DMS 273 treated with DMSO at 0.1 percent for 48 hours (cell line): ENCODE measurements at regions not wholly inside any gene's neighbourhood (a gene's known extent, or its start where the extent isn't known, plus 50 kb on each side); places are given as distances from the start of the nearest gene placed in this dataset.

ENCODE experiments used
- DNase-seq: peaks from one replicate; lab custom pipeline; 2025; lab: John Stamatoyannopoulos, UW

DNA sequence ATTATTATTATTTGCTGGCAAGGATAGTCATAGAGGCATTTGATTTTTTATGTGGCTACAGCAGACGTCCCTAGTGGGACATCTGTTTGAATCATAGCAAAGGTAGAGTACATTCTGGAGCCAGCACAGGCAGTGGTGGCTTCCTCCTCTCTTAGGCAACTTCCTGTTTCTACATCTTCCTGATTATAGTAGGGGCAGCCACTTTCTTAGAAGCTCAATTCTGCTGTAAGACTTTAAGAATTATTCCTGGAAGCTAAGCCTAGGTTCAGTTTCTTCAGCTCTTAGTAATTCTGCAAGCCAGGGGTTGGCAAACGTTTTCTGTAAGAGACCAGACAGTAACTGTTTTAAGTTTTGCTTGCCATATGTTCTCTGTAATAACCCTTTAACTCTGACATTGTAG lies 129.3 kb upstream of the TENM4 start:
- DNase-seq = no peak

DNA sequence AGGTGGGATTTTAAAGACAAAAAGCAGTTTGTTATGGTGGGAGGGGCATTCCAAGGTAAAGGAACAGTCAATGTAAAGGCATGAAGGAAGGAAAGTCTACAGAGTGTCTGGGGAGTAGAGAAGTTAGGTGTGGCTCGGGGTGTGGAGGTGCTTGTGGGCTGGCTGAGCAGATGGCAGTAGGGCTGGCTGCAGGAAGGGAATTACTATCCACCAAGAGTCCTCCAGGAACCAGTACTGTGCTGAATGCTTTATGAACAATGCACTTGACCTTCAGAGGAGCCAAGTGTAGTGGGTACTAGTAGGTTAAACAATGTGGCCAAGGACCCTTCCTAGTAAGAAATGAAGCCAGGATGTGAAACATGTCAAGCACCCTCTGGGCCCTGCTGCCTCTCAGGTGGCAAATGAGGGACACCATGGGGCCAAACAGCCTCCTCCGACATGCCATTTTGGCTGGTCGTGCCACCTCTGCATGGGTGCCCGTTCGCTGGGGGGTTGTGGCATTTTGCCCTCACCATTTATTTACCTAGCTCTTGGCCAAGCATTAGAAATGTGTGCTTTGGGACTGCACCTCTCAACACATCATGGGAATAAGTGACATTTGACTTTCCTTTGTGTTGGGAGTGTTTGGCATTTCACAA lies 123.6 kb upstream of the TENM4 start:
- no peak for DNase-seq

DNA sequence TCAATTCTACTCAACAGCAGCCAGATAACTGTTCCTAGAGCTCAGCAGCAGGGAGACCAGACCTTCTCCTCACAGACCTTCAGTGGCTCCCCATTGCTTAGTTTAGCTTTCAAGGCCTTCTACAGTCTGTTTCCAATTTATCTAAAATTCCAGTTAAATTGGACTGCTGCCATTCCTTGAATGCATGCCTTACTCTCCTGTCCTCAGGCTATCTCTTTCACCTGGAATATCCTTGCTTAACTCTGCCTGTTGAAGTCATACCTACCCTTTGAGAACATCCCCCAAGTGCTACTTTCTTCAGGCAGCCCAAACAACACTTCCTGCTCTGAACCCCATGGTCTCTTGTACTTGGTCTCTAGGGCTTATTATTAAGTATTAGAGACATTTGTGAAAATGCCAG lies 120.7 kb upstream of the TENM4 start:
- no peak for DNase-seq

DNA sequence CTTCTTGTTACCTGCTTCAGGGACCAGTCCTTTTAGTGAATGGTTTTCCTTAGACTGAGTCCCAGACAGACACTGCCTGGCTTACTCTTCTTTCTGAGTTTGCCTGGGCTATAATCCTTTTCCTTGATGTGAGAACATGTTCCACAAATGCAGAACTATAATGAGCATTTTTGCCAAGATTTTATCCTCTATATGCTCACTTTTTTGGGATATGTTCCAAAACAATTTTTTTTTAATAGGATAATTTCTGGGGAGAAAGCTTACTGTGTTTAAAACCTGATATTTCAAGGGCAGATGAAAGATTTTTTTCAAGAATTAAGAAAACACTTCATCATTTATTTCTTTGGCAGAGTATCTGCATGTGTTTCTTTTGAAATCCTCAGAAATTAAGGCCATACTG lies 110.0 kb upstream of the TENM4 start:
- no peak for DNase-seq

DNA sequence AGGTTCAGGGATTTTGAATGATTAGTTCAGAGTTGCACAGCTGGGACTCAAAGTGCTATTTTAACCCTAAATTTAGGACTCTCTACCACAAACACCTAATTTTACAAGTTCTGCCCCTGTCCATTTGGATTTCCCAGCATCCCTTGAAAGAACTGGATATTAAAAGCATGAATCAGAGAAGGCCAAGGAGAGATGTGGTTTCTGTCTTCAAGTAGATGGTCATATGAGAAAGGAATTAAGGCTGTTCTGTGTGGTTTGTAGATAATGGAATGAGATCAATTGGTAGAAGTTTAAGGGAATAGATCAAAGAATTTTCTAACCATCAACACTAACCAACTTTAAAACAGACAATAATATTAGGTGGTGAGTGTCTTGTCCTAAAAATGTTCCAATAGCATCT lies 106.4 kb upstream of the TENM4 start:
- no peak for DNase-seq

DNA sequence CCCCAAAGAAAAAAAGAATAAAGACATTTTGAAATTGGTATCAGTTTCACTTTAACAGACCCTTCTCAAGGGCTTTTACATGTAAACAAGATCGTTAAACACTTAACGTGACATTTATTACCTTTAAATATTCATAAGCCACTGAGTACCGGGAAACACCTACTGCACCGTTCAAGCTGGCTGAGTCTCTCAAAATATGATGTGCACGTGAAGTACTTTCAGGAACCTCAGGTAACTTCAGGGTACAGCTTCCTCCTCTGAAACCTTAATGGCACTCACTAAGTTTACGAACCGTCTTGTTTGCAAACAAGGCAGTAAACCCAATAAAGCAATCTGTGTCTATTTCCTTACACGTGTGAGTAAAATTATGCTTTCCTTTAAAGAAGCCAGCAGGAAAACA lies 105.5 kb upstream of the TENM4 start:
- DNase-seq = no peak

DNA sequence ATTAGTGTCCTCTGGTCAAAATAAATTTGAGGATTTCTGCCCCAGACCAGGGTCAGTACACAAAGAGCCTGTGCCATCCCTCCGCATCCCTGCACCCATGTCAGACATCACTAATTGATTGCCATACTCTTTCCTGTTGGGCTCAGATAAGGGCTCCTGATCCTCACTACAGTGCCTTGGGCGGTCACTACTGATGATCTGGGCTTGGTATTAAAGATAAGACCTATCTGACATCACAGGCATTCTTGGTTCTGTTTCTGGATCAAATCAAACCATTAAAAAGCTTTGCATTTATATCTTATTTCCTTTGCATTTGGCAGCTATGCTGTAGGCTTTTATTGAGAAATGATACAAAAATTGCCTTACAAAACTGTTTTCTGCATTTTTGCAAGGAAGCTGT lies 103.5 kb upstream of the TENM4 start:
- no peak for DNase-seq

DNA sequence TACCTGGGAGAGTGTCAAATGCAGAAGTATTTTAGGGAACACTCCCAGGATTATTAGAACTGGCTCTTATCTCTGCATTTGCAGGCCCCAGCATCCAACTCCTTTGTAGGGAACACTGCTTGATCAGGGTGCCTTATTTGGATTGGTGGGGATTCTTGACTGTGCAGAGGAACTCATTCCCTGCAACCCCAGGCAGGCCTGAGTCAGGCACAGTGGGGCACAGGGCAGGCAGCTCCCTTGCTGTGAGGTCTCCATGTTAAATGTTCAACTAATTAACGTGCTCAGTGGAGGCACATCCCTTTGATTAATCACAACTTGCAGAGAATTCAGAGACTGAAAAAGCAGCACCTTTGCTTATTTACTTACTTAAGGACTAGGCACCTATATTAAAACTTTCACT lies 102.3 kb upstream of the TENM4 start:
- DNase-seq = no peak

DNA sequence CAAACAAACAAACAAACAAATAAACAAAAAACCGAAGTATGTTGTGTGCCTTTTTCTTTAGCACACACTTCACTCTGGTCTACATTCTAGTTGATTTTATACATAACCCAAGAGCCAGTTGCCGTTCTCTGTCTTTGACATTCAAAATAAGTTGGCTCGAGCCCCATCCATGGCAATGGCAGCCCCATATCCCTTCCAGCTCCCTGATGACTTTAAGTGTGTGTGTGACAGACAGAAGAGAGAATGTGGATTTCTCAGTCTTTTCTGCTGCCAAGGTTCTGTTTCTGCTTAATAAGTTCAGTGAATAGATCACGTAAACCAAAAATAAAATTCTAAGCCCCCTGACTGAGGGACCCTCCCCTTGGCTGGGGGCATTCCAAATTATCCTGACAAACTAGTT lies 100.6 kb upstream of the TENM4 start:
- no peak for DNase-seq

DNA sequence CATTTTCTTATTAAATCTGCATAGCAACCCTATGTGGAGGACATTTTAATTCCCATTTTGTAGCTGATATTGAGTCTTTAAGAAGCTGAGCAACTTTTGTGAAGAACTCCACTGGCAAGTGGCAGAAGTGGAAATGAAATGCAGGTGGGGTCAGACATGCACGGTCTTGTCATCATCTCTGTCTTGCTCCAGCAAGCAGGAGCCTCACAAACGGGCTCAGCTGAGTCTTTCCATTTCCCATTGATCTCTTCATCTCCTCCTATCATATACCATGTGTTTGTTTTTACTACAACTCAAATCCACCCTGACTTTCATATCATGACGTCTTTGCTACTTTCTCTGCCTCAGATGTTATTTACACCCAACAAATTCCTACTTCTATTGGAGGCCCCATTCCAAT lies 97.9 kb upstream of the TENM4 start:
- DNase-seq = no peak

DNA sequence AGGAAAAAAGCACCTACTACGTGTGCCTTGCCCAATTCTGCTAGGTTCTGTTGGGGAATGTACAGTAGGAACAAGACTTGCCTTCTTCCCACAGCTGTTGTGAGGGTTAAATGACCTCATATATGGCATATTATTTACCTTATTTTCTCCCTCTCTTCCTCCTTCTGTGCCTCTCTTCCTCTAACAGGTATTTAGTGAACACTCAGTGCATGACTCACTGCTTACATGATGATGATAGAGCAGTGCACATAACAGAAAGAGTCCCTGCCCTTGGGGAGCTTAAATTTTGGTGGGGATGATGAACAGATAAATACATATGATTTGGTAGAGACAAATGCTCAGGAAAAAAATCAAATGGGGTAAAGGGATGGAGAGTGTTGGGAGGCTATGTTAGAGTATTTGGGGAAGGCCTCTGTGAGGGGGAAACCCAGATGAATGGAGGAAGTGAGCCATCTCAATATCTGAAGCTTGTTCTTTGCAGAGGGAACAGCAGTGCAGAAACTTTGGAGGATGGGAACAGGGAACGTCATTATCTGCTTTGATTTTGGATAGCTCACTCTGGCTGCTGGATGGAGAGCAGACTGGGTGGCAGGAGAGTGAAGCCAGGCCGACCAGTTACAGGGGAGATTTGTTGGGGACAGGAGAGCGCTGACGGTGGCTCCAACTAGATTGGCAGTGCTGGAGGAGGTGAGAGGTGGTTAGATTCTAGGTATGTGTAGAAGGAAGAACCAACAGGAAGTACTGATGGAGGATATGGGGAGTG lies 95.5 kb upstream of the TENM4 start:
- no peak for DNase-seq

DNA sequence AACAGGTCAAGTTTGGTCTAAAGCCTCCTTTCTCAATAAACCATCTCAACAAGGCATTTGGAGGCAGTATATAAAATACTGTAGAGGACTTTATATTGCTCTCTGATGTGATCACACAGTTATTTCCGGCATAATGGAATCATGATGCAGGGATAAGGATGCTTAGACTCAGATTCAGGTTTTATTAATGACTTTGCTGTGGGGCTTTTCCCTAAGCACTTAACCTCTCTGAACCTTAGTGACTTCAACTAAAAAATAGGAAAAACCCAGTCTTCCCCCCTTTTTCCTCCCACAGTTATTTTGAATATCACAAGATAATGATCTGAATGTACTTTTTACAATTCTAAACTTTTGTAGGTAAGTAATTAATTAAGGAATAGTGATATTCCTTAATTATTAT lies 94.8 kb upstream of the TENM4 start:
- DNase-seq = no peak

DNA sequence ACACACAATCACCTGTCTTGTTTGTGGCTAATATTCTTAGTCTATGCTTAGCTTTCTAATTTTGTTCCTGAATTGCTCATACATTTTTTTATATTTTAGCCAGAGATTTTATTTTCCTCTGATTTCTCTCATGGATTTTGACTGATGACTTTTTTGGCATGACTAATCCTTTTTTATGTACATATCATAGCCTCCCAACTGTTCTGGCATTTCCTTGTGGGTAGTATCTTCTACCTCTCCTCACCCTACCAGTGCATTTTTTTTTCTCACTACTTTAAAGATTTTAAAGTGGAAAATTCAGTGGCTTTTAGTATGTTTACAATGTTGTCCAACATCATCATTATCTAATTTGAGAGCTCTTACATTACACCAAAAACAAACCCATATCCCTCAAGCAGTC lies 84.4 kb upstream of the TENM4 start:
- no peak for DNase-seq

DNA sequence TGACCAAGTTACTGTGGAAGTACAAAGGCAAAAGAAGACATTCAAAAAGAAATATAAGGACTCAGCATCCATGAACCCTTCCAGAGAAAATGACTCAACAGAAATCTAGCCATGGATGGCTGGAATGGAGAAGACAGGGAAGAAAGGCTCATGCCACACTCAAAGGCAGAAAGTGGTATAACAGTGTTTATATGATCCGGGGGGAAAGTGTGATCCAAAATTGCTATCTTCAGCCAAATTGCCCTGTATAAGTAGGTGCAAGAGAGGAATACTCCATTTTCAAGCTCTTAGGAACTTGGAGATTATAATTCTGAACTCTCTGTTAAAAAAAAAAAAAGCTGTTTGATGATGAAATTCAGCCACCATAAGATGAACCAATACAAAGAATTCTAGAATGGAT lies 81.8 kb upstream of the TENM4 start:
- no peak for DNase-seq

DNA sequence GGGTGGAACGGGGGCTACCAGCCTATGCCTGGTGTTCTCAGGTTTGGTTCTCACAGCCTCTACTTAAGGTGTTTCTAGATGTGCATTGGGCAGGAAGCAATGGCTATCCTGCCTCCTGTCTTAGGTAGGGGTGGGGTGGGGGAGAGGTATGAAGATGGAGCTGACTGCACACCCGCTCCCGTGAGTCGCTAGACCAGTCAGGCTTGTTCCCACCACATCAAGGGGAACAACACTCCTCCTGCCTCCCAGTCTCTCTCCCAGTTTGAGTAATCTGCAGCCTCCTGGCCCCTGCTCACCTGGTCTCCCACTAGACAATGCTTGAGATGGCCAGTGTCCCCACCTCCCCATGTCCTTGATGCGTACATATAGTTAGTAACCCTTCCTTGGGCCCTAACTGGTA lies 79.3 kb upstream of the TENM4 start:
- no peak for DNase-seq

DNA sequence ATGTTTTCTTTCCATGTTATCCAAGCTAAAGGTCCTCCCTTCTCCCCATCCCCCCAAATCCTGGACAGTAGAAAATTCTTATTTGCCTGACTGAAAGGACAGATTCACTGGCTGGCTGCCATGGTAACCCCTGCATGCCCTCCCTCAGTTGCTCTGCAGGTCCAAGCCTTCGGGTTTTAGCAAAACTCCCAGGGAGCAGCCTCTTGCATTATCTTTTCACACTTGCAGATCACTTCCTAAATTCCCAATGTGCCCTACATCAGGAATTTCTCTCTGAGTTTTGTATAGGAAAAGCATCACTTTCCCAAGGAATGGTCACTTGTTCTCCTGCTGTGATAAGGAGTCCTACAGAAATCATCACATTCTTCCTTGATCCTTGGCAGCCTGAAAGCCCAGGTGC lies 75.0 kb upstream of the TENM4 start:
- DNase-seq = no peak

DNA sequence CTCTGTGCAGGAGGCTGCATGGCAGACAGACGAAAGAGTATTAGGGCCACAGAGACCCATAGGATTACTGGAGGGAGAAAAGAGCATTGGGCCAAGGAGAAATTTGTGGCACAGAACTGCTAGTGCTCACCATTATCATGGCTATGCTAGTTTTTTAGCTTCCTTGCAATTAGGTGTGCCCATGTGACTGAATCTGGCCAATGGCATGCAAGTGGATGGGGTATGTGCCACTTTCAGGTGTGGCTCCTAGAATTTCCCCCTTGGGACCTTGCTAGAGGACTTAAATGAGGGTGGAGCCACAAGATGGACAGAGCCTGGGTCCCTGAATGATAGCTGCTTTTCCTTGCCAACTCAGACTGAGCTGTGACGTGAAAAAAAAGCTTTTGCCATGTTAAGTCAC lies 73.9 kb upstream of the TENM4 start:
- no peak for DNase-seq

DNA sequence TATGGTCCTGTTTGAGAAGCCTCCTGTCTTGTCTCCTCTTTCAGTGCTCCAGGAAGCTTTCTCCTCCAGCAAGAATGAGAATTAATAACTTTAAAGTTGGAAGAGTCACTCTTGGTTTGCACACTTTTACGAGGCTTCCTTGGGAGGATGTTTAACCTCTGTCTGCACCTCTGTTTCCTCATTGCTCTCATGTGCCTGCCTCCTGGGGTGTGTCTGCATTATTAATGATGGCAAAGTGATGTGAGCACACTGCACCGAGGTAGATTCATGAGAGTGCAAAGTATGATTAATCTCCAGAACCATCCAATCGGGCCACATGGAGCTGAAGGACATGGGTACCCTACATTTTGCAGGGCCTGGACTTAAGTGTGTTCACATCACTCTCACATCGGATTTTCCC lies 73.5 kb upstream of the TENM4 start:
- DNase-seq = no peak

DNA sequence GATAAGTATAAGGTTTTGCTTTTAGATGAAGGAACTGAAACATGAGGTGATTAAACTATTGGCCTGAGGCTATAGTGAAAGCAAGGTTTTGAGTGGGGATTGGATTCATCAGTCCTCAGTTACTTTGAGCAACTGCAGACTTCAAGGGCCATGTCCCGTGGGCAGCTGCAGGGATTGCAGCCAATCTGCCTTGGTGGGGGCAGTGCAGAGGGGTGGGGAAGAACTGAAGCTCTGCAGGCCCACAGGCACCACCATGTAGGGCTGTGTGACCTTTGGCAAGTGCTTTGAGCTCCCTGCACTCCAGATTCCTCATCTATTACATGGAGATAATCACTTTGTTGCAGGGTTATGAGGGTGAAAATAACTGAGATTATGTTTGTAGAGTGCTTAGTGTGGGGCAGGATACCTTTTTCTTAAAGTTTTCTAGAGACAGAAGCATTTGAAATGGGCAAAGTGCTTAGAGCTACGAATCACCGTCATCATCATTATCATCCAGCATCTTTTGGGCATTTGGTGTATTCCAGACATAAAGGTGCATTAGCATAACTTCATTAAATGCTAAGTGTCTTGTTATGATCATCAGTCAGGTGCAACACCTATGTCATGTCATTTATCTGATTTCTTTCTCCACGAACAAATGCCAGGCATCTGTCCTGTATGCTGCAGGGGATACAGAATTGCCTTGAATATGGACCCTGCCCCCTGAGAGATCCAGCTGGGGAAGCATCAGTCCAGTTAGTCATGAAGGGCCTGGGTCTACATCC lies 72.1 kb upstream of the TENM4 start:
- no peak for DNase-seq

DNA sequence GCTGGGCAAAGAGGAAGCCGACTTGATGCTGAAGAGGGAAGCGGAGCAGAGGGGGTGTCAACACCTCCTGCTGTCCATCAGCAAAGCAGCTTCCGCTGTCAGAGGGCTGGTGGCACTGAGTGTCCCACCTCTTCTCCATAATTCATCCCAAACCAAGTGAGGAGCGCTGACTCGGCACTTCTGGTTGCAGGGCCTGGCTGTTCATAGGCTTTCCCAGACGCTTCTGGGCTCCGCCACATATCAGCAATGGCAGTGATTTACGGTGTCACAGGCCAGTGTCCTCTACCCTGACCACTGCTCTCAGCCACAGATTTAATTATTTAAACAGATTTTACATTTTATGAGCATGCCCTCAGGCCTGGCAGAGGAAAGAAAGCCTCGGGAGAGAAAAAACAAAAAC lies 70.1 kb upstream of the TENM4 start:
- DNase-seq = no peak

DNA sequence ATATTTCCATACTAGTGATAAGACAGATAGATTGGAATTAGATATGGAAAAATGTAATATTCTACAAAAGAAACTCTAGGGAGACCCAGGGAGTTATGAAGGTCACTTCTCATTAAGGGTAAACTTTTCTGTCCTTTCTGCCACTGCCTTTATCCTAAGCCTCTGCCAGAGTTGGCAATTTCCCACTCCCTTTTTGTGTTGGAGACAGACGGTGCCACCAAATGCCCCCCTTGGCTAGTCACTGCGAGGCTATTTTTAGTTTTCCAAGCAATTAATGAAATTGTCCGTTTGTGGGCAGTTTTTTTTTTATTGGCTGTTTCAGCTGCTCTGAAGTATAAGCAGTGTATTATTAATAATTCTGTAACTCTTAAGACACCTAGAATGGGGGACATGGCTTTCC lies 67.6 kb upstream of the TENM4 start:
- DNase-seq = no peak

DNA sequence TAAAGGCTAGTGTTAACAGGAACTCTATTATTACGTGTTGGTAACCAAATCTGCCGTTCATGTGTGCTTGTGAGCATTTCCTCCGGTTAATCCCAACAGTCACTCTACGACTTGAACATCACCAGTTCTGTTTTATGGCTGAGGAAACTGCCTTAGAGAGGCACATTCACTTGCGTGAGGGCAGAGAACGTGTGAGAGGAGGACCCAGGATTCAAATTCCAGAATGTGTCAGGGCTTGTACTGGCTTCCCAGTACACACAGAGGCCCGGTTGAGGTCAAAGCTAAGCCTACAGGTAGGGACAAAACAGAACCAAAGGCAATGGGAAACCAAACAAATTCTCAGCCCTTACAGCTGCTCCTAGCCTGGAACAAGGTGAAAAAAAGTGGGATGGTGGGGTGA lies 66.9 kb upstream of the TENM4 start:
- DNase-seq = no peak

DNA sequence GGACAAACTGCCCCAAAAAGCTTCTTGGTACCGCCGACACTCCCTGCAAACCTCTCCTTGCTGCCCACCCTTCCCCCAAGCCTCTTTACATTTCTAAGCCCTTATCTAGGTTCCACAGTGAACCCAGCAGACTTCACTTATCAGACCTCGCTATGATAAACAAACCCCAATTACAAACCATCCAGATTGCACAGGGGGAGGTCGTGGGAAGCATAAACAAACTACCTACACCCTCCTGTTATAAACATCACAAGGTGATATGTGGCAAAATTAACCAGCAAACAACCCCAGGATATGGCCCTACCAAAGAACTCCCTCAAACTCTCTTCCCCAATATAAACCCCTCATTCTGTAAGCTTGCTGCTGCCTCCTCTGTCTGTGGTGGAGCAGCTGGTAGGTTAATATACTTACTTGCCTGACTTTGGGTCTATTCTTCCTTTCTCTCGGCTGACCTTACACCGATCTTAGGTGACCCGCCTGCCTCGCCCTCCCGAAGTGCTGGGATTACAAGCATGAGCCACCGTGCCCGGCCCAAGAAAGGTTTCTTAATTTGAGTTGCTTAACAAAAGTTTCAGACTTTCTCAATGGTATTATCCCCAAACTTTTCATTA lies 66.0 kb upstream of the TENM4 start:
- DNase-seq = no peak
